PC-3 (cell line): ENCODE measurements at regions not wholly inside any gene's neighbourhood (a gene's known extent, or its start where the extent isn't known, plus 50 kb on each side); places are given as distances from the start of the nearest gene placed in this dataset.

Experiments
- ATAC-seq: fragments of 200-7000 bp; cut with Tn5 transposase; 2 replicates; pipeline ENCODE4 v1.9.1; 2020; ENCODE audit warnings: mild to moderate bottlenecking, moderate library complexity
- BruUV-seq: library from RNA; stranded (reverse); fragments of 400-500 nt; replicated peaks from 2 replicates; lab custom pipeline; 2021; lab: Mats Ljungman, UMichigan
- CTCF ChIA-PET: fragments of 300-600 bp; sonication (Branson Sonifier 250); formaldehyde crosslinking; loops from one replicate; lab custom pipeline; 2022; ENCODE audit warnings: antibody characterized with exemption; lab: Charles Lee
- POLR2A ChIA-PET: fragments of 300-600 bp; sonication (Branson Sonifier 250); formaldehyde crosslinking; loops from one replicate; lab custom pipeline; 2022; ENCODE audit warnings: antibody characterized with exemption; ENCODE audit not compliant: unreplicated experiment; lab: Charles Lee
- DNase-seq: peaks from one replicate; pipeline ENCODE4 v3.0.0-alpha.2; 2015
- H2AFZ ChIP-seq: fragments of 300-600 bp; sonication (generic); 2 replicates; pipeline ENCODE4 v1.6.0; 2016; ENCODE audit warnings: antibody characterized with exemption, low read length
- H3F3A ChIP-seq: fragments of 300-600 bp; sonication (generic); one replicate; pipeline ENCODE4 v1.6.0; 2017; ENCODE audit warnings: antibody characterized with exemption, low read length, control low read depth, mild to moderate bottlenecking; ENCODE audit not compliant: unreplicated experiment
- H3K27ac ChIP-seq: fragments of 300-600 bp; sonication (generic); 2 replicates; pipeline ENCODE4 v1.5.1; 2016; ENCODE audit warnings: mild to moderate bottlenecking, low read length
- H3K27me3 ChIP-seq: fragments of 300-600 bp; sonication (generic); 2 replicates; pipeline ENCODE4 v1.6.1; 2016; ENCODE audit warnings: low read length, mixed read lengths
- H3K36me3 ChIP-seq: fragments of 300-600 bp; sonication (generic); 2 replicates; pipeline ENCODE4 v1.6.1; 2016; ENCODE audit warnings: low read depth, mixed run types, low read length, mixed read lengths
- H3K4me1 ChIP-seq: fragments of 300-600 bp; sonication (generic); 2 replicates; pipeline ENCODE4 v1.5.1; 2016; ENCODE audit warnings: low read length; ENCODE audit not compliant: insufficient read depth
- H3K4me2 ChIP-seq: fragments of 300-600 bp; sonication (generic); 2 replicates; pipeline ENCODE4 v1.6.0; 2016; ENCODE audit warnings: low read length
- H3K4me3 ChIP-seq: fragments of 300-600 bp; sonication (generic); 2 replicates; pipeline ENCODE4 v1.5.1; 2016; ENCODE audit warnings: mild to moderate bottlenecking, low read length, mixed read lengths
- H3K79me2 ChIP-seq: fragments of 300-600 bp; sonication (generic); 2 replicates; pipeline ENCODE4 v1.6.1; 2017; ENCODE audit warnings: low read length, mixed read lengths
- H3K9ac ChIP-seq: fragments of 300-600 bp; sonication (generic); 2 replicates; pipeline ENCODE4 v1.6.0; 2016; ENCODE audit warnings: mild to moderate bottlenecking, low read length
- H3K9me2 ChIP-seq: fragments of 300-600 bp; sonication (generic); replicated peaks from 2 replicates; pipeline ENCODE4 v1.6.1; 2016; ENCODE audit warnings: mixed run types, low read length, mixed read lengths
- H3K9me3 ChIP-seq: fragments of 300-600 bp; sonication (generic); 2 replicates; pipeline ENCODE4 v1.6.1; 2016; ENCODE audit warnings: low read length, mixed read lengths
- H4K20me1 ChIP-seq: fragments of 300-600 bp; sonication (generic); 2 replicates; pipeline ENCODE4 v1.6.1; 2016; ENCODE audit warnings: low read length, mixed read lengths
- CTCF ChIP-seq: fragments of 300-600 bp; sonication (generic); conservative IDR thresholded peaks from 2 replicates; pipeline ENCODE4 v1.5.1; 2017; ENCODE audit warnings: antibody characterized with exemption, low read depth, mild to moderate bottlenecking, low read length
- EZH2 ChIP-seq: fragments of 300-600 bp; sonication (generic); IDR thresholded peaks from one replicate; pipeline ENCODE4 v1.6.1; 2017; ENCODE audit warnings: antibody characterized with exemption, mild to moderate bottlenecking, low read length; ENCODE audit not compliant: unreplicated experiment
- EZH2phosphoT487 ChIP-seq: fragments of 300-600 bp; sonication (generic); IDR thresholded peaks from 2 replicates; pipeline ENCODE4 v1.6.1; 2018; ENCODE audit warnings: mild to moderate bottlenecking, antibody characterized with exemption, low read length, borderline replicate concordance
- intact Hi-C: fragments of 100-400 bp; cut with micrococcal nuclease; formaldehyde crosslinking; loops from 2 replicates; pipeline ENCODE4 v1.9.0; 2023

- H3K9me3 ChIP-seq: no peaks in the 10 kb centered on the region
- intact Hi-C loops: loop anchor here (2.0 kb wide), 1 partner anchor 25 kb away; no protein-coding TSS in a partner anchor
- peak overlapping the region; percentile 73 for H3K9ac ChIP-seq
- H3K9me2 ChIP-seq: no peaks in the 10 kb centered on the region
- DNase-seq (peak; percentile 84), ATAC-seq (peak; percentile 87)
- H3K27me3 ChIP-seq: no peaks in the 10 kb centered on the region
- H3K27ac ChIP-seq: peak overlapping the region; percentile 95
- H3K4me1 ChIP-seq: peaks cover 17% of the 10 kb centered on the region
- H3K4me2 ChIP-seq: peak overlapping the region; percentile 68
- ChIA-PET CTCF (no interaction called here), POLR2A (no interaction called here)
- H3K36me3 ChIP-seq: no peaks in the 10 kb centered on the region
- TF ChIP-seq CTCF: no peak
- no peak for TF ChIP-seq EZH2
- no peak for TF ChIP-seq EZH2phosphoT487
- peak overlapping the region; percentile 73 for H2AFZ ChIP-seq
- no TSS peak for BruUV-seq
- H3K79me2 ChIP-seq: no peaks in the 10 kb centered on the region
- H3K4me3 ChIP-seq: no peak overlapping the region
- H4K20me1 ChIP-seq: no peaks in the 10 kb centered on the region
- no peaks in the 10 kb centered on the region for H3F3A ChIP-seq
Observed at GRCh38 chr3:64291345-64291744, 66.1 kb upstream of the PRICKLE2 start.

GRCh38 chr3:64290864-64291263 lies 65.6 kb upstream of the PRICKLE2 start:
- DNase-seq (peak; percentile 3), ATAC-seq (peak; percentile 57)
- Histone ChIP-seq H2AFZ (peak overlapping the region; percentile 73), H3K4me3 (no peak overlapping the region), H3K4me1 (peaks cover 17% of the 10 kb centered on the region), H3K27me3 (no peaks in the 10 kb centered on the region), H3K9me3 (no peaks in the 10 kb centered on the region), H3K79me2 (no peaks in the 10 kb centered on the region), H3K9me2 (no peaks in the 10 kb centered on the region), H4K20me1 (no peaks in the 10 kb centered on the region), H3K27ac (peak overlapping the region; percentile 95), H3K9ac (peak overlapping the region; percentile 73), H3K4me2 (peak overlapping the region; percentile 68), H3F3A (no peaks in the 10 kb centered on the region), H3K36me3 (no peaks in the 10 kb centered on the region)
- POLR2A ChIA-PET: no interaction called here
- BruUV-seq: no TSS peak
- no peak for TF ChIP-seq CTCF
- no peak for TF ChIP-seq EZH2phosphoT487
- no peak for TF ChIP-seq EZH2
- CTCF ChIA-PET: no interaction called here
- intact Hi-C loops: loop anchor here (2.0 kb wide), 1 partner anchor 24 kb away; no protein-coding TSS in a partner anchor

- POLR2A ChIA-PET: no interaction called here
- no TSS peak for BruUV-seq
Observed at GRCh38 chr3:64290161-64290560, 64.9 kb upstream of the PRICKLE2 start.

More at GRCh38 chr3:64290161-64290560, 64.9 kb upstream of the PRICKLE2 start:
- no peak overlapping the region for H3K9ac ChIP-seq
- H3K4me1 ChIP-seq: peaks cover 17% of the 10 kb centered on the region
- DNase-seq: peak; percentile 10
- H3K27ac ChIP-seq: peak overlapping the region; percentile 95; the same call in 1 of the 2 replicates
- no peaks in the 10 kb centered on the region for H3K27me3 ChIP-seq
- no peaks in the 10 kb centered on the region for H3K9me3 ChIP-seq
- no peaks in the 10 kb centered on the region for H4K20me1 ChIP-seq
- H3K36me3 ChIP-seq: no peaks in the 10 kb centered on the region
- no peak overlapping the region for H3K4me2 ChIP-seq
- CTCF ChIA-PET: no interaction called here
- H3F3A ChIP-seq: no peaks in the 10 kb centered on the region
- no peak for TF ChIP-seq EZH2phosphoT487
- no peak for TF ChIP-seq EZH2
- no peak for TF ChIP-seq CTCF
- ATAC-seq: no peak
- H2AFZ ChIP-seq: no peak overlapping the region
- no peaks in the 10 kb centered on the region for H3K9me2 ChIP-seq
- H3K4me3 ChIP-seq: no peak overlapping the region
- H3K79me2 ChIP-seq: no peaks in the 10 kb centered on the region
- intact Hi-C loops: loop anchor here (2.0 kb wide), 1 partner anchor 23 kb away; no protein-coding TSS in a partner anchor
